Neural cell (in vitro differentiated cells): ENCODE measurements at regions not wholly inside any gene's neighbourhood (a gene's known extent, or its start where the extent isn't known, plus 50 kb on each side); places are given as distances from the start of the nearest gene placed in this dataset.
"Not testable (repeated sequence)": the region's sequence is repeated elsewhere in the genome, so short reads cannot be mapped to it uniquely, and the experiment has no call there.

Source experiments
- H2AFZ ChIP-seq: fragments of 200-600, 300-800 bp; sonication (generic), shearing (Covaris generic); 2 replicates; pipeline ENCODE4 v1.6.0; 2014; ENCODE audit warnings: low read depth, mild to moderate bottlenecking, antibody characterized with exemption, low read length, moderate library complexity
- H3F3A ChIP-seq: fragments of 200-600 bp; shearing (Covaris generic); 2 replicates; pipeline ENCODE4 v1.6.1; 2016; ENCODE audit warnings: mild to moderate bottlenecking, moderate library complexity, mixed read lengths, antibody characterized with exemption, low read length; ENCODE audit not compliant: insufficient read depth, poor library complexity, severe bottlenecking
- H3K27ac ChIP-seq: fragments of 200-600, 300-800 bp; sonication (generic), shearing (Covaris generic); 2 replicates; pipeline ENCODE4 v1.5.1; 2014; ENCODE audit warnings: mild to moderate bottlenecking, low read length, moderate library complexity
- H3K27me3 ChIP-seq: fragments of 300-800, 200-600 bp; sonication (generic), shearing (Covaris generic); 2 replicates; pipeline ENCODE4 v1.6.0; 2014; ENCODE audit warnings: mild to moderate bottlenecking, low read depth, low read length, moderate library complexity; ENCODE audit not compliant: insufficient read depth
- H3K36me3 ChIP-seq: fragments of 300-800, 200-600 bp; sonication (generic), shearing (Covaris generic); 2 replicates; pipeline ENCODE4 v1.5.1; 2014; ENCODE audit warnings: mild to moderate bottlenecking, antibody characterized with exemption, low read length, moderate library complexity; ENCODE audit not compliant: insufficient read depth
- H3K4me2 ChIP-seq: fragments of 300-800, 200-600 bp; sonication (generic), shearing (Covaris generic); 2 replicates; pipeline ENCODE4 v1.6.0; 2014; ENCODE audit warnings: mild to moderate bottlenecking, low read length
- H3K4me3 ChIP-seq: fragments of 300-800, 200-600 bp; sonication (generic), shearing (Covaris generic); 2 replicates; pipeline ENCODE4 v1.5.1; 2014; ENCODE audit warnings: mild to moderate bottlenecking, low read length, moderate library complexity
- H3K79me2 ChIP-seq: fragments of 200-600 bp; shearing (Covaris generic); replicated peaks from 2 replicates; pipeline ENCODE4 v1.6.0; 2014; ENCODE audit warnings: mild to moderate bottlenecking, low read length, moderate library complexity; ENCODE audit not compliant: insufficient read depth
- H3K9ac ChIP-seq: fragments of 300-800, 200-600 bp; sonication (generic), shearing (Covaris generic); 2 replicates; pipeline ENCODE4 v1.6.1; 2016; ENCODE audit warnings: mild to moderate bottlenecking, low read length, mixed read lengths
- H3K9me2 ChIP-seq: fragments of 200-600 bp; shearing (Covaris generic); 2 replicates; pipeline ENCODE4 v1.6.1; 2016; ENCODE audit warnings: mild to moderate bottlenecking, low read length, mixed read lengths; ENCODE audit not compliant: insufficient read depth
- H3K9me3 ChIP-seq: fragments of 200-600, 300-800 bp; sonication (generic), shearing (Covaris generic); 2 replicates; pipeline ENCODE4 v1.6.1; 2016; ENCODE audit warnings: mild to moderate bottlenecking, mixed run types, low read length, moderate library complexity, mixed read lengths
- H4K20me1 ChIP-seq: fragments of 200-600 bp; shearing (Covaris generic); 2 replicates; pipeline ENCODE4 v1.6.1; 2016; ENCODE audit warnings: mild to moderate bottlenecking, mixed run types; ENCODE audit not compliant: insufficient read depth
- CTCF ChIP-seq: fragments of 450-650 bp; IDR thresholded peaks from 2 replicates; pipeline ENCODE4 v1.5.1; 2014; ENCODE audit warnings: antibody characterized with exemption, mild to moderate bottlenecking, moderate library complexity; ENCODE audit not compliant: poor library complexity, severe bottlenecking
- EP300 ChIP-seq: fragments of 450-650 bp; conservative IDR thresholded peaks from 2 replicates; pipeline ENCODE4 v1.6.1; 2014; ENCODE audit warnings: antibody characterized with exemption, mild to moderate bottlenecking, moderate library complexity; ENCODE audit not compliant: poor library complexity, severe bottlenecking
- EZH2 ChIP-seq: fragments of 200-600, 300-800 bp; shearing (Covaris generic), sonication (generic); IDR thresholded peaks from 2 replicates; pipeline ENCODE4 v1.6.1; 2014; ENCODE audit warnings: antibody characterized with exemption, low read length, borderline replicate concordance, mild to moderate bottlenecking; ENCODE audit not compliant: insufficient read depth, poor library complexity, severe bottlenecking
- MXI1 ChIP-seq: fragments of 450-650 bp; conservative IDR thresholded peaks from 2 replicates; pipeline ENCODE4 v1.6.1; 2014; ENCODE audit warnings: antibody characterized with exemption, mild to moderate bottlenecking; ENCODE audit not compliant: poor library complexity, severe bottlenecking
- POLR2AphosphoS5 ChIP-seq: IDR thresholded peaks from 2 replicates; pipeline ENCODE4 v1.6.1; 2012
- RAD21 ChIP-seq: fragments of 450-650 bp; conservative IDR thresholded peaks from 2 replicates; pipeline ENCODE4 v1.6.1; 2014; ENCODE audit warnings: antibody characterized with exemption, mild to moderate bottlenecking, moderate library complexity
- SMC3 ChIP-seq: fragments of 450-650 bp; conservative IDR thresholded peaks from 2 replicates; pipeline ENCODE4 v1.6.1; 2014; ENCODE audit warnings: antibody characterized with exemption, mild to moderate bottlenecking, moderate library complexity; ENCODE audit not compliant: poor library complexity
- TAF1 ChIP-seq: IDR thresholded peaks from 2 replicates; pipeline ENCODE4 v1.6.1; 2012; ENCODE audit warnings: low read depth
- TF ChIP-seq, protein P1 (sequence below): IDR thresholded peaks from 2 replicates; pipeline ENCODE4 v1.6.1; 2012; ENCODE audit warnings: borderline replicate concordance

GRCh38 chr4:72689923-72690322, 120.9 kb upstream of the ADAMTS3 start:
- no peaks in the 10 kb centered on the region for H3K79me2 ChIP-seq
- no peaks in the 10 kb centered on the region for H4K20me1 ChIP-seq
- no peak overlapping the region for H3K27ac ChIP-seq
- H3F3A ChIP-seq = no peaks in the 10 kb centered on the region
- H3K4me2 ChIP-seq = no peak overlapping the region
- H3K9me3 ChIP-seq = no peaks in the 10 kb centered on the region
- H2AFZ ChIP-seq = no peak overlapping the region
- H3K9me2 ChIP-seq = no peaks in the 10 kb centered on the region
- TF ChIP-seq RAD21 = no peak
- no peak for TF ChIP-seq POLR2AphosphoS5
- TF ChIP-seq CTCF = no peak
- no peak for TF ChIP-seq EZH2
- TF ChIP-seq TAF1 = no peak
- TF ChIP-seq MXI1 = no peak
- no peak for TF ChIP-seq EP300
- no peak for TF ChIP-seq SMC3
- TF ChIP-seq, protein P1, sequence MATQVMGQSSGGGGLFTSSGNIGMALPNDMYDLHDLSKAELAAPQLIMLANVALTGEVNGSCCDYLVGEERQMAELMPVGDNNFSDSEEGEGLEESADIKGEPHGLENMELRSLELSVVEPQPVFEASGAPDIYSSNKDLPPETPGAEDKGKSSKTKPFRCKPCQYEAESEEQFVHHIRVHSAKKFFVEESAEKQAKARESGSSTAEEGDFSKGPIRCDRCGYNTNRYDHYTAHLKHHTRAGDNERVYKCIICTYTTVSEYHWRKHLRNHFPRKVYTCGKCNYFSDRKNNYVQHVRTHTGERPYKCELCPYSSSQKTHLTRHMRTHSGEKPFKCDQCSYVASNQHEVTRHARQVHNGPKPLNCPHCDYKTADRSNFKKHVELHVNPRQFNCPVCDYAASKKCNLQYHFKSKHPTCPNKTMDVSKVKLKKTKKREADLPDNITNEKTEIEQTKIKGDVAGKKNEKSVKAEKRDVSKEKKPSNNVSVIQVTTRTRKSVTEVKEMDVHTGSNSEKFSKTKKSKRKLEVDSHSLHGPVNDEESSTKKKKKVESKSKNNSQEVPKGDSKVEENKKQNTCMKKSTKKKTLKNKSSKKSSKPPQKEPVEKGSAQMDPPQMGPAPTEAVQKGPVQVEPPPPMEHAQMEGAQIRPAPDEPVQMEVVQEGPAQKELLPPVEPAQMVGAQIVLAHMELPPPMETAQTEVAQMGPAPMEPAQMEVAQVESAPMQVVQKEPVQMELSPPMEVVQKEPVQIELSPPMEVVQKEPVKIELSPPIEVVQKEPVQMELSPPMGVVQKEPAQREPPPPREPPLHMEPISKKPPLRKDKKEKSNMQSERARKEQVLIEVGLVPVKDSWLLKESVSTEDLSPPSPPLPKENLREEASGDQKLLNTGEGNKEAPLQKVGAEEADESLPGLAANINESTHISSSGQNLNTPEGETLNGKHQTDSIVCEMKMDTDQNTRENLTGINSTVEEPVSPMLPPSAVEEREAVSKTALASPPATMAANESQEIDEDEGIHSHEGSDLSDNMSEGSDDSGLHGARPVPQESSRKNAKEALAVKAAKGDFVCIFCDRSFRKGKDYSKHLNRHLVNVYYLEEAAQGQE = no peak
- no peaks in the 10 kb centered on the region for H3K36me3 ChIP-seq
- no peak overlapping the region for H3K9ac ChIP-seq
- H3K4me3 ChIP-seq = no peak overlapping the region
- no peaks in the 10 kb centered on the region for H3K27me3 ChIP-seq

- H2AFZ ChIP-seq, H4K20me1 ChIP-seq, H3K79me2 ChIP-seq, H3K9ac ChIP-seq, H3K9me2 ChIP-seq, H3K27ac ChIP-seq, H3F3A ChIP-seq, H3K27me3 ChIP-seq, H3K36me3 ChIP-seq, H3K9me3 ChIP-seq, H3K4me2 ChIP-seq, H3K4me3 ChIP-seq: not testable (repeated sequence)
Measured at GRCh38 chr4:72686390-72686789, 117.4 kb upstream of the ADAMTS3 start.

DNA sequence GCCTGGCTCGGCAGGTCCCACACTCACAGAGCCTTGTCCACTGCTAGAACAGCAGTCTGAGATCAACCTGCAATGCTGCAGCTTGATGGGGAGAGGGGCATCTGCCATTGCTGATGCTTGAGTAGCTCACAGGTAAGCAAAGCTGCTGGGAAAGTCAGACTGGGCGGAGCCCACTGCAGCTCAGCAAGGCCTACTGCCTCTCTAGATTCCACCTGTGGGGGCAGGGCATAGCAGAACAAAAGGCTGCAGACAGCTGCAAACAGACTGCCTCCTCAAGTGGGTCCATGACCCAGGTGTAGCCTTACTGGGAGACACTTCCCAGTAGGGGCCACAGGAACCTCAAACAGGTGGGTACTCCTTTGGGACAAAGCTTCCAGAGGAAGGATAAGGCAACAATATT, 110.6 kb upstream of the ADAMTS3 start:
- H3K9me2 ChIP-seq = no peaks in the 10 kb centered on the region
- TF ChIP-seq, protein P1 = no peak
- no peak for TF ChIP-seq EZH2
- no peak for TF ChIP-seq SMC3
- TF ChIP-seq EP300 = no peak
- TF ChIP-seq TAF1 = no peak
- TF ChIP-seq MXI1 = no peak
- TF ChIP-seq RAD21 = no peak
- no peak for TF ChIP-seq CTCF
- TF ChIP-seq POLR2AphosphoS5 = no peak
- no peaks in the 10 kb centered on the region for H3K79me2 ChIP-seq
- no peaks in the 10 kb centered on the region for H3K27me3 ChIP-seq
- no peak overlapping the region for H3K4me3 ChIP-seq
- no peak overlapping the region for H3K9ac ChIP-seq
- no peak overlapping the region for H3K27ac ChIP-seq
- no peaks in the 10 kb centered on the region for H3F3A ChIP-seq
- H3K9me3 ChIP-seq = no peaks in the 10 kb centered on the region
- H3K4me2 ChIP-seq = no peak overlapping the region
- no peaks in the 10 kb centered on the region for H4K20me1 ChIP-seq
- H2AFZ ChIP-seq = no peak overlapping the region
- no peaks in the 10 kb centered on the region for H3K36me3 ChIP-seq
